DOHH2 (cell line): ENCODE measurements at regions not wholly inside any gene's neighbourhood (a gene's known extent, or its start where the extent isn't known, plus 50 kb on each side); places are given as distances from the start of the nearest gene placed in this dataset.

ENCODE experiments used
- H3F3A ChIP-seq: fragments of 200-600 bp; sonication (generic), shearing (Covaris generic); 2 replicates; pipeline ENCODE4 v1.6.0; 2016; ENCODE audit warnings: antibody characterized with exemption, mild to moderate bottlenecking; ENCODE audit not compliant: control insufficient read depth, insufficient read depth
- H3K27ac ChIP-seq: fragments of 200-600 bp; sonication (generic); 2 replicates; pipeline ENCODE4 v1.5.1; 2014; ENCODE audit warnings: low read depth, mild to moderate bottlenecking, low read length, moderate library complexity
- H3K27me3 ChIP-seq: fragments of 200-600 bp; sonication (generic); 2 replicates; pipeline ENCODE4 v1.6.1; 2014; ENCODE audit warnings: mild to moderate bottlenecking, low read length, mixed read lengths; ENCODE audit not compliant: control insufficient read depth
- H3K36me3 ChIP-seq: fragments of 200-600 bp; sonication (generic); 2 replicates; pipeline ENCODE4 v1.6.1; 2014; ENCODE audit warnings: mild to moderate bottlenecking, low read length, moderate library complexity, mixed read lengths; ENCODE audit not compliant: control insufficient read depth
- H3K4me1 ChIP-seq: fragments of 200-600 bp; sonication (generic); 2 replicates; pipeline ENCODE4 v1.6.1; 2014; ENCODE audit warnings: mild to moderate bottlenecking, low read length, mixed read lengths; ENCODE audit not compliant: control insufficient read depth
- H3K4me2 ChIP-seq: fragments of 200-600 bp; sonication (generic); 2 replicates; pipeline ENCODE4 v1.6.0; 2014; ENCODE audit warnings: mild to moderate bottlenecking, low read length, moderate library complexity
- H3K4me3 ChIP-seq: fragments of 200-600 bp; sonication (generic); 2 replicates; pipeline ENCODE4 v1.5.1; 2014; ENCODE audit warnings: mild to moderate bottlenecking, low read length, mixed read lengths
- H3K79me2 ChIP-seq: fragments of 200-600 bp; sonication (generic); 2 replicates; pipeline ENCODE4 v1.6.1; 2014; ENCODE audit warnings: mild to moderate bottlenecking, low read length, mixed read lengths; ENCODE audit not compliant: control insufficient read depth
- H3K9me2 ChIP-seq: fragments of 200-600 bp; sonication (generic); replicated peaks from 2 replicates; pipeline ENCODE4 v1.6.1; 2014; ENCODE audit warnings: mild to moderate bottlenecking, low read length, mixed read lengths; ENCODE audit not compliant: control insufficient read depth
- H3K9me3 ChIP-seq: fragments of 200-600 bp; sonication (generic); 2 replicates; pipeline ENCODE4 v1.6.1; 2014; ENCODE audit warnings: antibody characterized with exemption, low read length, mixed read lengths; ENCODE audit not compliant: control insufficient read depth, insufficient read depth
- H4K20me1 ChIP-seq: fragments of 200-600 bp; sonication (generic); 2 replicates; pipeline ENCODE4 v1.6.0; 2014; ENCODE audit warnings: low read depth, mild to moderate bottlenecking, antibody characterized with exemption, low read length, moderate library complexity; ENCODE audit not compliant: control insufficient read depth, insufficient read depth
- EZH2phosphoT487 ChIP-seq: fragments of 200-600 bp; sonication (generic); IDR thresholded peaks from 2 replicates; pipeline ENCODE4 v1.6.1; 2017; ENCODE audit warnings: borderline replicate concordance, mild to moderate bottlenecking, antibody characterized with exemption, low read length, moderate library complexity, mixed read lengths
- TF ChIP-seq, protein P1 (sequence below): fragments of 200-600 bp; sonication (generic); IDR thresholded peaks from one replicate; pipeline ENCODE4 v1.5.1; 2014; ENCODE audit warnings: antibody characterized with exemption, mild to moderate bottlenecking, low read depth, low read length; ENCODE audit not compliant: poor library complexity, severe bottlenecking

DNA sequence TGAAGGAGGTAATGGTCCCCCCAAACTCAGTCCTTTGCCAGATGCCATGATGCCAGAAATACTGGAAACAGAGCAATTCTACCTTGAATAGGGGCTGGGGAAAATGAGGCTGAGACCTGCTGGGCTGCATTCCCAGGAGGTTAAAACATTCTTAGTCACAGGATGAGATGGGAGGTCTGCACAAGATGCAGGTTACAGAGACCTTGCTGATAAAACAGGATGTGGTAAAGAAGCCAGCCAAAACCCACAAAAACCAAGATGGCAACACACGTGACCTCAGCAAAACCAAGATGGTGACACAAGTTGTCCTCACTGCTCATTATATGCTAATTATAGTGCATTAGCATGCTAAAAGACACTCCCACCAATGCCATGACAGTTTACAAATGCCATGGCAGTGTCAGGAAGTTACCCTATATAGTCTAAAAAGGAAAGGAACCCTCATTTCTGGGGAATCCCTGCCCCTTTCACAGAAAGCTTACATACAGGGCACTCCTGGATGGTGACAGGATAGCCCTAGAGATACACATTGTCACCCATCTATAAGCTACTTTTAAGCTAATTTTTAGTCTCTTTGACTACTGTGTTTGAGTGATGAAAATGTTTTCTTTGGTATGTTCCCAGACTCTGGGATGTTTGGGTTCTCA lies 979.7 kb downstream of the TBC1D32 start:
- Histone ChIP-seq H3K4me3 (no peak overlapping the region), H3K27ac (no peak overlapping the region), H3K4me2 (no peak overlapping the region)

DNA sequence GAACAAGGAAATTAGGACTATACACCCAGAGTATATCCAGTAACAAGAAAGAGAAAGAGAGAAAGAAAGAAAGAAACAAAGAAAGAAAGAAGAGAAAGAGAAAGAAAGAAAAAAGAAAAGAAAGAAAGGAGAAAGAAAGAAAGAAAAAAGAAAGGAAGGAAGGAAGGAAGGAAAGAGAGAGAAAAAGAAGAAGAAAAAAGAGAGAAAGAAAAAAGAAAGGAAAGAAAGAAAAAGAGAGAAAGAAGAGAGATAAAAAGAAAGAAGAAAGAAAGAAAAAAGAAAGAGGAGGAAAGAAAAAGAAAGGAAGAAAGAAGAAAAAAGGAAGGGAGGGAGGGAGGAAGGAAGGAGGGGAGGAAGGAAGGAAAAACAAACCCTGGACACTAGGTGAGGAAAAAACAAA lies 981.8 kb downstream of the TBC1D32 start:
- no peaks in the 10 kb centered on the region for H3K4me1 ChIP-seq
- no peaks in the 10 kb centered on the region for H3K79me2 ChIP-seq
- H3K4me2 ChIP-seq, result no peak overlapping the region
- no peaks in the 10 kb centered on the region for H3K9me3 ChIP-seq
- H3K4me3 ChIP-seq, result no peak overlapping the region
- H3K9me2 ChIP-seq, result no peaks in the 10 kb centered on the region
- H3F3A ChIP-seq, result no peaks in the 10 kb centered on the region
- no peak overlapping the region for H3K27ac ChIP-seq
- H3K27me3 ChIP-seq, result no peaks in the 10 kb centered on the region
- TF ChIP-seq, protein P1, sequence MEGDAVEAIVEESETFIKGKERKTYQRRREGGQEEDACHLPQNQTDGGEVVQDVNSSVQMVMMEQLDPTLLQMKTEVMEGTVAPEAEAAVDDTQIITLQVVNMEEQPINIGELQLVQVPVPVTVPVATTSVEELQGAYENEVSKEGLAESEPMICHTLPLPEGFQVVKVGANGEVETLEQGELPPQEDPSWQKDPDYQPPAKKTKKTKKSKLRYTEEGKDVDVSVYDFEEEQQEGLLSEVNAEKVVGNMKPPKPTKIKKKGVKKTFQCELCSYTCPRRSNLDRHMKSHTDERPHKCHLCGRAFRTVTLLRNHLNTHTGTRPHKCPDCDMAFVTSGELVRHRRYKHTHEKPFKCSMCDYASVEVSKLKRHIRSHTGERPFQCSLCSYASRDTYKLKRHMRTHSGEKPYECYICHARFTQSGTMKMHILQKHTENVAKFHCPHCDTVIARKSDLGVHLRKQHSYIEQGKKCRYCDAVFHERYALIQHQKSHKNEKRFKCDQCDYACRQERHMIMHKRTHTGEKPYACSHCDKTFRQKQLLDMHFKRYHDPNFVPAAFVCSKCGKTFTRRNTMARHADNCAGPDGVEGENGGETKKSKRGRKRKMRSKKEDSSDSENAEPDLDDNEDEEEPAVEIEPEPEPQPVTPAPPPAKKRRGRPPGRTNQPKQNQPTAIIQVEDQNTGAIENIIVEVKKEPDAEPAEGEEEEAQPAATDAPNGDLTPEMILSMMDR, result no peak
- TF ChIP-seq EZH2phosphoT487, result no peak
- H3K36me3 ChIP-seq, result no peaks in the 10 kb centered on the region
- H4K20me1 ChIP-seq, result no peaks in the 10 kb centered on the region

More for the DNA sequence above, 979.7 kb downstream of the TBC1D32 start:
- H3F3A ChIP-seq, result no peaks in the 10 kb centered on the region
- no peaks in the 10 kb centered on the region for H3K4me1 ChIP-seq
- no peaks in the 10 kb centered on the region for H3K27me3 ChIP-seq
- H3K9me2 ChIP-seq, result no peaks in the 10 kb centered on the region
- H4K20me1 ChIP-seq, result no peaks in the 10 kb centered on the region
- no peaks in the 10 kb centered on the region for H3K36me3 ChIP-seq
- no peaks in the 10 kb centered on the region for H3K9me3 ChIP-seq
- no peaks in the 10 kb centered on the region for H3K79me2 ChIP-seq
- TF ChIP-seq EZH2phosphoT487, result no peak
- TF ChIP-seq, protein P1, result no peak

DNA sequence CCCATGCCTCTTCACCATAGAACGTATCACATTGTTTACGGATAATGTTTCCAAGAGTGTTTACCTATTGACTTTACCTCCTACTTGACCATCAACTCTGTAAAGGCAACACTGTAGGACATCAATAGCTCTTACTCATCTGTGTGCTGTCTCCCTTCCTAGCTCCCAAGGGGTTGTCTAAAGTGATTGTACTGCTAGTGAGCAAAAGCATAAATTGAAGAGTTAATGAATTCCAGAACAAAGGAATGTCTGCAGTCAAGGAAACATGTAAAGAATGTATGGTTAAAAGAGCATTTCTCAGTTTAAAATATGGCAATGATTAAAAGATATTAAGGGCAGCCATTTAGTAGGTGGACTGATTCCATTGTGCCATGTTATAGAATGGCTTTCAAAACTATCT lies 985.4 kb downstream of the TBC1D32 start:
- Histone ChIP-seq H3K36me3 (no peaks in the 10 kb centered on the region), H3K9me3 (no peaks in the 10 kb centered on the region), H3F3A (no peaks in the 10 kb centered on the region), H3K4me2 (no peak overlapping the region), H4K20me1 (no peaks in the 10 kb centered on the region), H3K79me2 (no peaks in the 10 kb centered on the region), H3K4me1 (no peaks in the 10 kb centered on the region), H3K9me2 (no peaks in the 10 kb centered on the region), H3K27me3 (no peaks in the 10 kb centered on the region), H3K27ac (no peak overlapping the region), H3K4me3 (no peak overlapping the region)
- no peak for TF ChIP-seq EZH2phosphoT487
- TF ChIP-seq, protein P1, result no peak
